Astrocyte of the cerebellum (primary cell): ENCODE measurements at regions not wholly inside any gene's neighbourhood (a gene's known extent, or its start where the extent isn't known, plus 50 kb on each side); places are given as distances from the start of the nearest gene placed in this dataset.
A peak's percentile ranks its signal among the peaks of the same experiment; 100 is the strongest.
"Not testable (repeated sequence)": the region's sequence is repeated elsewhere in the genome, so short reads cannot be mapped to it uniquely, and the experiment has no call there.

Experiments used
- DNase-seq: peaks from one replicate; pipeline ENCODE4 v3.0.0-alpha.2; 2011; ENCODE audit warnings: low read depth
- H3K4me3 ChIP-seq: 2 replicates; pipeline ENCODE4 v1.5.1; 2011; ENCODE audit warnings: mild to moderate bottlenecking, low read depth, low read length, moderate library complexity
- in situ Hi-C: cut with HindIII; loops from 2 replicates; pipeline ENCODE4 v1.10.0; 2017; ENCODE audit warnings: low sequenced_read_pairs
- TF ChIP-seq, protein P1 (sequence below): IDR thresholded peaks from 2 replicates; pipeline ENCODE4 v1.5.1; 2012; ENCODE audit warnings: low read length, low read depth, moderate library complexity, mild to moderate bottlenecking; ENCODE audit errors: missing control alignments

DNA sequence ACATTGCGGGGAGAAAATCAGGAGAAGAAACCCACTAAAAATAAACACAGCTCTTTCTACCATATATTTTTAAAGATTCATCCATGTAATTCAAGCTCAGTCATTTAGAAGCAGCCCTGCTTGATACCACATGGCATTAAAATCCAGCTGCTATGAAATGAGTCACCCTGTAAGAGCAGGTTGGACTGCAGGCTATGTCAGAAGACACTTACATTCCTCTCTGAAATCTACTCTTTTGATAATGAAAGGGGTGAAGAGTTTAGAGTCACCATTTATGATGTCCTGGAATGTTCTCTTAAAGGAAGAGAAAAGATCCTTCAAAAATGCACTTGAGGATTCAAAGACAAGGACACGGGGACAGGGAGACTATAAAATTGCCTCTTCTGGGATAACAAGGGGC, 100.6 kb upstream of the APCDD1 start:
- TF ChIP-seq, protein P1, sequence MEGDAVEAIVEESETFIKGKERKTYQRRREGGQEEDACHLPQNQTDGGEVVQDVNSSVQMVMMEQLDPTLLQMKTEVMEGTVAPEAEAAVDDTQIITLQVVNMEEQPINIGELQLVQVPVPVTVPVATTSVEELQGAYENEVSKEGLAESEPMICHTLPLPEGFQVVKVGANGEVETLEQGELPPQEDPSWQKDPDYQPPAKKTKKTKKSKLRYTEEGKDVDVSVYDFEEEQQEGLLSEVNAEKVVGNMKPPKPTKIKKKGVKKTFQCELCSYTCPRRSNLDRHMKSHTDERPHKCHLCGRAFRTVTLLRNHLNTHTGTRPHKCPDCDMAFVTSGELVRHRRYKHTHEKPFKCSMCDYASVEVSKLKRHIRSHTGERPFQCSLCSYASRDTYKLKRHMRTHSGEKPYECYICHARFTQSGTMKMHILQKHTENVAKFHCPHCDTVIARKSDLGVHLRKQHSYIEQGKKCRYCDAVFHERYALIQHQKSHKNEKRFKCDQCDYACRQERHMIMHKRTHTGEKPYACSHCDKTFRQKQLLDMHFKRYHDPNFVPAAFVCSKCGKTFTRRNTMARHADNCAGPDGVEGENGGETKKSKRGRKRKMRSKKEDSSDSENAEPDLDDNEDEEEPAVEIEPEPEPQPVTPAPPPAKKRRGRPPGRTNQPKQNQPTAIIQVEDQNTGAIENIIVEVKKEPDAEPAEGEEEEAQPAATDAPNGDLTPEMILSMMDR = no peak
- DNase-seq = peak; percentile 60
- in situ Hi-C loops = no loop called here
- no peak overlapping the region for H3K4me3 ChIP-seq

GRCh38 chr18:10354241-10354811, 100.1 kb upstream of the APCDD1 start:
- in situ Hi-C loops = no loop called here
- no peak overlapping the region for H3K4me3 ChIP-seq
- no peak for DNase-seq
- TF ChIP-seq, protein P1 = no peak

DNA sequence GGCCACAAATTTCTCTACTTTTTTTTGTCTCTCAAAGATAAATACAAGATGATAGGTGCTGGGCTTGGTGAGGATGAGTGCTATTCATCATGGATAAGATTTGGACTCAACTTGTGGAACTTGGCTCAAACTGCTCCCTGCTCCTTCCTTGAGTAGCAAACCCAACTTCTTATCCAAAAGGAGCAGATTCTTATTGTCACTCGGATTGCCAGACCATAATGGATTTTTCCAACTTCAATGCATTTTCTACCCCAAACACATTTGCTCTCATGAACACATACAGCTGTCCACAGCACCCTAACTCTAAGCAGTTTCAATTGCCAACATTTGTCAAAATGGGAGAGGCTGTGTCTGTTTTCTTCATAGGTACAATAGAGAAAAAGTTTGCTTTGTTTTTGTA, 99.5 kb upstream of the APCDD1 start:
- TF ChIP-seq, protein P1 = no peak
- DNase-seq = no peak
- no peak overlapping the region for H3K4me3 ChIP-seq
- in situ Hi-C loops = no loop called here

- H3K4me3 ChIP-seq, in situ Hi-C loops, DNase-seq: not testable (repeated sequence)
Observed at GRCh38 chr18:10356999-10357398, 97.4 kb upstream of the APCDD1 start.

DNA sequence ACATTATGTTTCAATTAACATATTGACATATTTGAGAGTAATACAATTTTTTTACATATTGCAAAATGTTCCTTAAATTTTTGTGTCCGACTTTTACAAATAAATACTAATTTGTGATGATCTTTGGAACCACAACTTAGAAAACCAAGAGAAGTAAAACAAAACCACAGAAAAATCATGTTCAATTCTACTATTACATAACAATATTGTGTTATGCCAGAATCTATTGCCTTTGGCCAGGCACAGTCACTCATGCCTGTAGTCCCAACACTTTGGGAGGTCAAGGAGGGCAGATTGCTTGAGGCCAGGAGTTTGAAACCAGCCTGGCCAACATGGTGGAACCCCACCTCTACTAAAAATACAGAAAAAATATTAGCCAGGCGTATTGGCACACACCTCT, 92.8 kb upstream of the APCDD1 start:
- in situ Hi-C loops = no loop called here
- DNase-seq = no peak
- TF ChIP-seq, protein P1 = no peak
- no peak overlapping the region for H3K4me3 ChIP-seq

GRCh38 chr18:10365021-10365500, 89.4 kb upstream of the APCDD1 start:
- in situ Hi-C loops = no loop called here
- TF ChIP-seq, protein P1 = no peak

GRCh38 chr18:10365901-10366300, 88.5 kb upstream of the APCDD1 start:
- in situ Hi-C loops = no loop called here
- TF ChIP-seq, protein P1 = no peak
- no peak overlapping the region for H3K4me3 ChIP-seq
- no peak for DNase-seq

More at GRCh38 chr18:10365021-10365500, 89.4 kb upstream of the APCDD1 start:
- DNase-seq = no peak
- no peak overlapping the region for H3K4me3 ChIP-seq
